HG03064 (cell line): ENCODE measurements at regions not wholly inside any gene's neighbourhood (a gene's known extent, or its start where the extent isn't known, plus 50 kb on each side); places are given as distances from the start of the nearest gene placed in this dataset.

Experiments
- ATAC-seq: cut with Tn5 transposase; IDR thresholded peaks from one replicate; pipeline ENCODE4 v1.9.1; 2021; ENCODE audit warnings: low read depth; ENCODE audit not compliant: unreplicated experiment

GRCh38 chr2:241924069-241924908, 54.8 kb downstream of the RTP5 start:
- ATAC-seq: no peak

GRCh38 chr2:241924909-241925250, 55.4 kb downstream of the RTP5 start:
- no peak for ATAC-seq

- no peak for ATAC-seq
These were observed 55.7 kb downstream of the RTP5 start for GRCh38 chr2:241925277-241925676.

- no peak for ATAC-seq
These were observed 56.4 kb downstream of the RTP5 start for GRCh38 chr2:241925821-241926441.

GRCh38 chr2:241926541-241927311, 57.2 kb downstream of the RTP5 start:
- ATAC-seq: no peak

- ATAC-seq: no peak
These were observed 60.3 kb downstream of the RTP5 start for GRCh38 chr2:241929551-241930490.

- no peak for ATAC-seq
These were observed 61.8 kb downstream of the RTP5 start for GRCh38 chr2:241931084-241931975.

- no peak for ATAC-seq
These were observed 62.7 kb downstream of the RTP5 start for GRCh38 chr2:241931976-241932898.

- ATAC-seq: no peak
These were observed 63.3 kb downstream of the RTP5 start for GRCh38 chr2:241932899-241933178.

- ATAC-seq: no peak
These were observed 63.8 kb downstream of the RTP5 start for GRCh38 chr2:241933179-241933911.

- no peak for ATAC-seq
These were observed 65.8 kb downstream of the RTP5 start for GRCh38 chr2:241935314-241935713.

- ATAC-seq: no peak
These were observed 66.2 kb downstream of the RTP5 start for GRCh38 chr2:241935774-241936173.

GRCh38 chr2:241936457-241937133, 67.1 kb downstream of the RTP5 start:
- no peak for ATAC-seq

- no peak for ATAC-seq
These were observed 67.8 kb downstream of the RTP5 start for GRCh38 chr2:241937297-241937696.

GRCh38 chr2:241939541-241939940, 70.0 kb downstream of the RTP5 start:
- ATAC-seq: no peak

- ATAC-seq: no peak
These were observed 70.8 kb downstream of the RTP5 start for GRCh38 chr2:241940329-241940728.

- no peak for ATAC-seq
These were observed 72.3 kb downstream of the RTP5 start for GRCh38 chr2:241941691-241942301.
